HL-60 (cell line): ENCODE measurements at regions not wholly inside any gene's neighbourhood (a gene's known extent, or its start where the extent isn't known, plus 50 kb on each side); places are given as distances from the start of the nearest gene placed in this dataset.

Experiments
- GABPA ChIP-seq: IDR thresholded peaks from 2 replicates; pipeline ENCODE4 v1.6.1; 2012; ENCODE audit warnings: low read depth
- POLR2AphosphoS5 ChIP-seq: IDR thresholded peaks from 2 replicates; pipeline ENCODE4 v1.6.1; 2012; ENCODE audit warnings: low read depth
- TF ChIP-seq, protein P1 (sequence below): IDR thresholded peaks from one replicate; pipeline ENCODE4 v1.5.1; 2011; ENCODE audit warnings: low read length, control low read depth, inconsistent platforms; ENCODE audit not compliant: insufficient read depth
- TF ChIP-seq, protein P2 (sequence below): IDR thresholded peaks from 2 replicates; pipeline ENCODE4 v1.6.1; 2012; ENCODE audit warnings: low read depth; ENCODE audit not compliant: insufficient replicate concordance

GRCh38 chr4:20433097-20433705, 181.5 kb downstream of the SLIT2 start:
- TF ChIP-seq, protein P1, sequence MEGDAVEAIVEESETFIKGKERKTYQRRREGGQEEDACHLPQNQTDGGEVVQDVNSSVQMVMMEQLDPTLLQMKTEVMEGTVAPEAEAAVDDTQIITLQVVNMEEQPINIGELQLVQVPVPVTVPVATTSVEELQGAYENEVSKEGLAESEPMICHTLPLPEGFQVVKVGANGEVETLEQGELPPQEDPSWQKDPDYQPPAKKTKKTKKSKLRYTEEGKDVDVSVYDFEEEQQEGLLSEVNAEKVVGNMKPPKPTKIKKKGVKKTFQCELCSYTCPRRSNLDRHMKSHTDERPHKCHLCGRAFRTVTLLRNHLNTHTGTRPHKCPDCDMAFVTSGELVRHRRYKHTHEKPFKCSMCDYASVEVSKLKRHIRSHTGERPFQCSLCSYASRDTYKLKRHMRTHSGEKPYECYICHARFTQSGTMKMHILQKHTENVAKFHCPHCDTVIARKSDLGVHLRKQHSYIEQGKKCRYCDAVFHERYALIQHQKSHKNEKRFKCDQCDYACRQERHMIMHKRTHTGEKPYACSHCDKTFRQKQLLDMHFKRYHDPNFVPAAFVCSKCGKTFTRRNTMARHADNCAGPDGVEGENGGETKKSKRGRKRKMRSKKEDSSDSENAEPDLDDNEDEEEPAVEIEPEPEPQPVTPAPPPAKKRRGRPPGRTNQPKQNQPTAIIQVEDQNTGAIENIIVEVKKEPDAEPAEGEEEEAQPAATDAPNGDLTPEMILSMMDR = no peak
- no peak for TF ChIP-seq POLR2AphosphoS5
- TF ChIP-seq, protein P2, sequence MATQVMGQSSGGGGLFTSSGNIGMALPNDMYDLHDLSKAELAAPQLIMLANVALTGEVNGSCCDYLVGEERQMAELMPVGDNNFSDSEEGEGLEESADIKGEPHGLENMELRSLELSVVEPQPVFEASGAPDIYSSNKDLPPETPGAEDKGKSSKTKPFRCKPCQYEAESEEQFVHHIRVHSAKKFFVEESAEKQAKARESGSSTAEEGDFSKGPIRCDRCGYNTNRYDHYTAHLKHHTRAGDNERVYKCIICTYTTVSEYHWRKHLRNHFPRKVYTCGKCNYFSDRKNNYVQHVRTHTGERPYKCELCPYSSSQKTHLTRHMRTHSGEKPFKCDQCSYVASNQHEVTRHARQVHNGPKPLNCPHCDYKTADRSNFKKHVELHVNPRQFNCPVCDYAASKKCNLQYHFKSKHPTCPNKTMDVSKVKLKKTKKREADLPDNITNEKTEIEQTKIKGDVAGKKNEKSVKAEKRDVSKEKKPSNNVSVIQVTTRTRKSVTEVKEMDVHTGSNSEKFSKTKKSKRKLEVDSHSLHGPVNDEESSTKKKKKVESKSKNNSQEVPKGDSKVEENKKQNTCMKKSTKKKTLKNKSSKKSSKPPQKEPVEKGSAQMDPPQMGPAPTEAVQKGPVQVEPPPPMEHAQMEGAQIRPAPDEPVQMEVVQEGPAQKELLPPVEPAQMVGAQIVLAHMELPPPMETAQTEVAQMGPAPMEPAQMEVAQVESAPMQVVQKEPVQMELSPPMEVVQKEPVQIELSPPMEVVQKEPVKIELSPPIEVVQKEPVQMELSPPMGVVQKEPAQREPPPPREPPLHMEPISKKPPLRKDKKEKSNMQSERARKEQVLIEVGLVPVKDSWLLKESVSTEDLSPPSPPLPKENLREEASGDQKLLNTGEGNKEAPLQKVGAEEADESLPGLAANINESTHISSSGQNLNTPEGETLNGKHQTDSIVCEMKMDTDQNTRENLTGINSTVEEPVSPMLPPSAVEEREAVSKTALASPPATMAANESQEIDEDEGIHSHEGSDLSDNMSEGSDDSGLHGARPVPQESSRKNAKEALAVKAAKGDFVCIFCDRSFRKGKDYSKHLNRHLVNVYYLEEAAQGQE = no peak
- no peak for TF ChIP-seq GABPA
